ENCODE measurements at regions not wholly inside any gene's neighbourhood (a gene's known extent, or its start where the extent isn't known, plus 50 kb on each side); places are given as distances from the start of the nearest gene placed in this dataset.

DNA sequence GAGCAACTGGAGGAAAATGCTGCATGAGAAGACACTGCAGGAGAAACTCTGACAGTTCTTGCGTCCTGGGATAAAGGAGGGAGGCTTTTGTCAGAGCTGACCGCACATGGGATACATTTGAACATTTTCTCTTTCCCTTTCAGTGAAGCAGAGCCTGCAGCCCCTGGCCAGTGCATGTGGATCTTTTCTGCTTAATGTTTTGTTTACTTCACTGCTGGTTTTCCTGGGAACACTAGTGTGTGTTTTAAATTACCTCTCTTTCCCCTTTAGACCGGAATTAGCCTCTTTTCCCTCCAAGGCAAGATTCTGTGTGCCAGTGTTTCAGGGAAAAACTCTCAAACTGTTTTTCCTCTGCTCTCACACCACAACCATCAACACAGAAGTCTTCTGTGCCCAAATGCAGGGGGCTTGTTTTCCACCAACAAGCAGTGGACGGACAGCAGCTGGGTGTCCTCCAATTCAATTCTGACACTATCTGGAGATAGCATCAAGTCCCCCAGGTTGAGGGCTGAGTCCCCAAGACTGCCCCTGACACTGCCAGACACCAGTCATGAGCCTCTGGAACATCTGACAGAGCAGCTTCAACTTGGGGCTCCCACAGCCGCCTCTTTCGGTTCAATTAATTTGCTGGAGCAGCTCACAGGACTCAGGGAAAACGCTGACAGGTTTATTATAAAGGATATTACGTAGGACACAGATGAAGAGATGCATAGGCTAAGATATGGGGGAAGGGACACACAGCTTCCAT lies 136.2 kb downstream of the RHOU start:
- no peaks in the 10 kb centered on the region for H4K20me1 ChIP-seq (ENCODE audit: insufficient read depth, low read length)
- no peak overlapping the region for H2AFZ ChIP-seq (ENCODE audit: insufficient read depth, low read depth, low read length, poor library complexity, severe bottlenecking)
- no peak for DNase-seq
- WGBS (ENCODE audit: insufficient coverage) = 100% methylated on average over 1 of the region's 8 CpGs
- peaks cover 0 to 2% (median 2%) of the 10 kb centered on the region in 3 donors for H3K27me3 Mint-ChIP-seq (ENCODE audit: low read depth in 3 of 3)
- H3K27ac Mint-ChIP-seq = no peak overlapping the region
- no peak overlapping the region for H3K27ac ChIP-seq (ENCODE audit: low read depth in 1 of 2, low read length in 2 of 2)
- H3K4me2 ChIP-seq (replicated peaks; ENCODE audit: extremely low read depth, low read length, poor library complexity, severe bottlenecking) = no peak overlapping the region
- H3K4me1 ChIP-seq (ENCODE audit: control insufficient read depth in 1 of 2, insufficient read depth in 2 of 2, low read length in 2 of 2) = no peaks in the 10 kb centered on the region
- H3K9me3 Mint-ChIP-seq = no peaks in the 10 kb centered on the region
- no peaks in the 10 kb centered on the region for H3K36me3 Mint-ChIP-seq
- no peaks in the 10 kb centered on the region for H3K27me3 ChIP-seq (ENCODE audit: control insufficient read depth in 2 of 2, insufficient read depth in 2 of 2, low read length in 2 of 2)
- H3K4me3 Mint-ChIP-seq = no peak overlapping the region
- H3K36me3 ChIP-seq (replicated peaks in 1 of 2; ENCODE audit: control insufficient read depth in 1 of 2, insufficient read depth in 2 of 2, low read length in 2 of 2) = no peaks in the 10 kb centered on the region
- intact Hi-C loops (cut with micrococcal nuclease) = no loop called here
- TF ChIP-seq, protein P1, sequence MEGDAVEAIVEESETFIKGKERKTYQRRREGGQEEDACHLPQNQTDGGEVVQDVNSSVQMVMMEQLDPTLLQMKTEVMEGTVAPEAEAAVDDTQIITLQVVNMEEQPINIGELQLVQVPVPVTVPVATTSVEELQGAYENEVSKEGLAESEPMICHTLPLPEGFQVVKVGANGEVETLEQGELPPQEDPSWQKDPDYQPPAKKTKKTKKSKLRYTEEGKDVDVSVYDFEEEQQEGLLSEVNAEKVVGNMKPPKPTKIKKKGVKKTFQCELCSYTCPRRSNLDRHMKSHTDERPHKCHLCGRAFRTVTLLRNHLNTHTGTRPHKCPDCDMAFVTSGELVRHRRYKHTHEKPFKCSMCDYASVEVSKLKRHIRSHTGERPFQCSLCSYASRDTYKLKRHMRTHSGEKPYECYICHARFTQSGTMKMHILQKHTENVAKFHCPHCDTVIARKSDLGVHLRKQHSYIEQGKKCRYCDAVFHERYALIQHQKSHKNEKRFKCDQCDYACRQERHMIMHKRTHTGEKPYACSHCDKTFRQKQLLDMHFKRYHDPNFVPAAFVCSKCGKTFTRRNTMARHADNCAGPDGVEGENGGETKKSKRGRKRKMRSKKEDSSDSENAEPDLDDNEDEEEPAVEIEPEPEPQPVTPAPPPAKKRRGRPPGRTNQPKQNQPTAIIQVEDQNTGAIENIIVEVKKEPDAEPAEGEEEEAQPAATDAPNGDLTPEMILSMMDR (IDR thresholded peaks at IDR 0.05) = no peak
- H3K4me3 ChIP-seq (replicated peaks in 1 of 3; ENCODE audit: low read depth in 2 of 3, low read length in 3 of 3) = no peak overlapping the region
- H3K79me2 ChIP-seq (ENCODE audit: insufficient read depth, low read length) = no peaks in the 10 kb centered on the region
- H3K9ac ChIP-seq (ENCODE audit: insufficient read depth, low read length, poor library complexity, severe bottlenecking) = no peak overlapping the region
- H3K4me1 Mint-ChIP-seq = no peaks in the 10 kb centered on the region
- H3K9me3 ChIP-seq (replicated peaks in 1 of 2; ENCODE audit: control insufficient read depth in 1 of 2, insufficient read depth in 1 of 2, low read length in 2 of 2) = no peaks in the 10 kb centered on the region

DNA sequence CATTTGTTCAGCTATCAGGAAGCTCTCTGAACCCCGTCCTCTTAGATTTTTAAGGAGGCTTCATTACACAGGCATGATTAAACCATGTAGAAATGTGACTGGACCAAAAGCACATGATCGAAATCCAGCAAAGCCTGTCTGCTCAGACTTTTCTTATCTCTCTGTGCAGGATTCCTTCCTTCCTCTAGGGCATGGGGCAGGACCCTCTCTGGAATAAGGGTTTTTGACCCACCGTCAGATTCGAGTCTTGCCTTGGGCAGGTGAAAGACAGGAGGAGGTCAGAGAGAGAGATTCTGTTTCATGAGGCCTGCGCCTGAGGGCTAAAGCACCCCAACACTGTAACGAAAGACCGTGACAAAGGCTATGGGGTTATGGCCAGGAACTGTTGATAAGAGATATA lies 136.8 kb downstream of the RHOU start:
- no peaks in the 10 kb centered on the region for H3K27me3 ChIP-seq (ENCODE audit: control insufficient read depth in 2 of 2, insufficient read depth in 2 of 2, low read length in 2 of 2)
- Mint-ChIP-seq H3K9me3 (no peaks in the 10 kb centered on the region), H3K36me3 (no peaks in the 10 kb centered on the region), H3K4me3 (no peak overlapping the region), H3K27ac (no peak overlapping the region), H3K4me1 (peaks cover 2% of the 10 kb centered on the region), H3K27me3 (ENCODE audit: low read depth in 3 of 3) (peaks cover 0 to 2% (median 0%) of the 10 kb centered on the region in 3 donors)
- H3K4me2 ChIP-seq (replicated peaks; ENCODE audit: extremely low read depth, low read length, poor library complexity, severe bottlenecking) = no peak overlapping the region
- no CpG with 5 or more reads among the region's 7 CpGs for WGBS (ENCODE audit: insufficient coverage)
- intact Hi-C loops (cut with micrococcal nuclease) = no loop called here
- no peaks in the 10 kb centered on the region for H3K36me3 ChIP-seq (replicated peaks in 1 of 2; ENCODE audit: control insufficient read depth in 1 of 2, insufficient read depth in 2 of 2, low read length in 2 of 2)
- no peaks in the 10 kb centered on the region for H3K9me3 ChIP-seq (replicated peaks in 1 of 2; ENCODE audit: control insufficient read depth in 1 of 2, insufficient read depth in 1 of 2, low read length in 2 of 2)
- no peak overlapping the region for H3K4me3 ChIP-seq (replicated peaks in 1 of 3; ENCODE audit: low read depth in 2 of 3, low read length in 3 of 3)
- H3K27ac ChIP-seq (ENCODE audit: low read depth in 1 of 2, low read length in 2 of 2) = no peak overlapping the region
- no peak for DNase-seq
- TF ChIP-seq, protein P1 (IDR thresholded peaks at IDR 0.05) = no peak
- no peaks in the 10 kb centered on the region for H4K20me1 ChIP-seq (ENCODE audit: insufficient read depth, low read length)
- H3K79me2 ChIP-seq (ENCODE audit: insufficient read depth, low read length) = no peaks in the 10 kb centered on the region
- H3K9ac ChIP-seq (ENCODE audit: insufficient read depth, low read length, poor library complexity, severe bottlenecking) = no peak overlapping the region
- H3K4me1 ChIP-seq (ENCODE audit: control insufficient read depth in 1 of 2, insufficient read depth in 2 of 2, low read length in 2 of 2) = no peaks in the 10 kb centered on the region
- no peak overlapping the region for H2AFZ ChIP-seq (ENCODE audit: insufficient read depth, low read depth, low read length, poor library complexity, severe bottlenecking)

All from CD14-positive monocyte (primary cell).